ENCODE measurements at regions not wholly inside any gene's neighbourhood (a gene's known extent, or its start where the extent isn't known, plus 50 kb on each side); places are given as distances from the start of the nearest gene placed in this dataset.

- TF ChIP-seq CTCF (IDR thresholded peaks at IDR 0.05; ENCODE audit: low read depth, low read length, missing control alignments), result no peak
- DNase-seq (ENCODE audit: low read depth), result no peak
- no peak overlapping the region for H3K4me3 ChIP-seq (ENCODE audit: low read depth, low read length)
These were observed 1755.0 kb downstream of the MAT2B start for GRCh38 chr5:165260426-165260825.

GRCh38 chr5:165263536-165263935, 1758.1 kb downstream of the MAT2B start:
- TF ChIP-seq CTCF (IDR thresholded peaks at IDR 0.05; ENCODE audit: low read depth, low read length, missing control alignments), result no peak
- no peak overlapping the region for H3K4me3 ChIP-seq (ENCODE audit: low read depth, low read length)
- DNase-seq (ENCODE audit: low read depth), result no peak

GRCh38 chr5:165266939-165267338, 1761.5 kb downstream of the MAT2B start:
- no peak for DNase-seq (ENCODE audit: low read depth)
- H3K4me3 ChIP-seq (ENCODE audit: low read depth, low read length), result no peak overlapping the region
- no peak for TF ChIP-seq CTCF (IDR thresholded peaks at IDR 0.05; ENCODE audit: low read depth, low read length, missing control alignments)

GRCh38 chr5:165272436-165272835, 1767.0 kb downstream of the MAT2B start:
- no peak for DNase-seq (ENCODE audit: low read depth)
- H3K4me3 ChIP-seq (ENCODE audit: low read depth, low read length), result no peak overlapping the region
- TF ChIP-seq CTCF (IDR thresholded peaks at IDR 0.05; ENCODE audit: low read depth, low read length, missing control alignments), result no peak

GRCh38 chr5:165277661-165278060, 1772.2 kb downstream of the MAT2B start:
- TF ChIP-seq CTCF (IDR thresholded peaks at IDR 0.05; ENCODE audit: low read depth, low read length, missing control alignments), result no peak
- no peak for DNase-seq (ENCODE audit: low read depth)
- H3K4me3 ChIP-seq (ENCODE audit: low read depth, low read length), result no peak overlapping the region

- no peak for DNase-seq (ENCODE audit: low read depth)
- H3K4me3 ChIP-seq (ENCODE audit: low read depth, low read length), result no peak overlapping the region
- no peak for TF ChIP-seq CTCF (IDR thresholded peaks at IDR 0.05; ENCODE audit: low read depth, low read length, missing control alignments)
These were observed 1777.1 kb downstream of the MAT2B start for GRCh38 chr5:165282491-165282890.

GRCh38 chr5:165286692-165287091, 1781.3 kb downstream of the MAT2B start:
- no peak overlapping the region for H3K4me3 ChIP-seq (ENCODE audit: low read depth, low read length)
- DNase-seq (ENCODE audit: low read depth), result no peak
- no peak for TF ChIP-seq CTCF (IDR thresholded peaks at IDR 0.05; ENCODE audit: low read depth, low read length, missing control alignments)

Measured in GM12864 (cell line).